Stromal cell of bone marrow (primary cell): ENCODE measurements at regions not wholly inside any gene's neighbourhood (a gene's known extent, or its start where the extent isn't known, plus 50 kb on each side); places are given as distances from the start of the nearest gene placed in this dataset.

Experiments
- DNase-seq: peaks from one replicate; pipeline ENCODE4 v3.0.0-alpha.2; 2012; ENCODE audit warnings: low read depth

GRCh38 chr4:152112190-152112589 is 351.4 kb upstream of the GATB start:
- DNase-seq: no peak

DNA sequence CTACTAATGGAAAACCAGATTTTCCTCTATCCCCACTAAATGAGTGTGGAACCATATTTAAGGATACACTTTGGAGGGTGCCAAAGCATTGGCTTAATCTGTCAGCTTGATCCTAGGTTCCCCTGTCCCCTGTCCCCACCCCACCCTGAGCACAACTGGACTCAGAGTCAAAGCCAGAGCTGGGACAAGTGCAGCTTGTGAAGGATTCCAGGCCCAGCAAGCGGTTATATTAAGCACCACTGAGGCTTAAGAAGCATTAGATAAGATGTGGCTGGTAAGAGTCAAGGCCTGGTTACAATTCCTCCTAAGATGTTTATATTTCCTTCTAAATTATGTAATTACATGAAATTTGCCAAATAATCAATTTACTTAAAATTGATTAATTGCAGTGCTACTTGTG is 350.0 kb upstream of the GATB start:
- no peak for DNase-seq

DNA sequence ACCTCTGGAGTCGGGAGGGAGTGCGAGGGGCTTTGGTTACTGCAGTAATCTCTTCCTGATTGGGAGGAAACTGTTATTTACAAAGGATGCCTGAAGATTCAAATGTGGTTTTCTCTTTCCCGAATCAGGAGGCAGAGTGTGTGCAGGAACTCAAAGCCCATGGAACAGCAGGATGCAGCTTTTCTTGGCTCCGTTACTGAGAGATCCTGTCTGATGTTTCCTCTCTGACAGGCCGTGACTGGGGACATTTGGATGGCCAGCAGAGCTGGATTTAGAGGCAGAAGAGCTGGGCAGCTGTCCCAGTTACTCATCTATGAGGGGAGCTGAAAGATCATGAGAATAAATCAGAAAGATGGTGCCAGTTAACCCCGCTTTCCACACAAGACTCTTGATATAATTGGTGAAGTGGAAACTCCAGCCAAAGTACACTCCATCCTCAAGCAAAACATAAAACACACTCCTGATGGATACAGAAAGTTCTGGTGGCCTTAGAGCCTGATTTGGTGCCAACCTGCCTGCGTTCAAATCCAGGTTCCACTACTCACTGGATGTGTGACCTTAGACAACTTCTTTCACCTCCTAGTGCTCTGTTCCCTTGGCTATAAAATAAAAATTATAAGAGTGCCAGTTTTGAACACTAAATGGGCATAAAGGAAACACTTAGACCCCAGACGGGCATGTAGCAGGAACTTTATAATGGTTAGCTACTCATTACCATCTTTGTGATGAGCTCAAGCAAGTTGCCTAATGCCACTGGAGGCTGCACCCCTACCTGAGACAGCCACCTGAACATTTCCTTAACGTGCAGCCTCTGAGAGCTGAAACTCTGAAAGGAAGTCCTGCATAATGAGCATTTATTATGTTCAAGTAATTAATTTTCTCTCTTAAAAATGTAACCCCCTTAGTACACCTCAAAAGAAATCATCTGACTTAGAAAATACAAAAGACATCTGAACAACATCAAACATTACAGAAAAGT is 349.0 kb upstream of the GATB start:
- DNase-seq: peak; percentile 61

DNA sequence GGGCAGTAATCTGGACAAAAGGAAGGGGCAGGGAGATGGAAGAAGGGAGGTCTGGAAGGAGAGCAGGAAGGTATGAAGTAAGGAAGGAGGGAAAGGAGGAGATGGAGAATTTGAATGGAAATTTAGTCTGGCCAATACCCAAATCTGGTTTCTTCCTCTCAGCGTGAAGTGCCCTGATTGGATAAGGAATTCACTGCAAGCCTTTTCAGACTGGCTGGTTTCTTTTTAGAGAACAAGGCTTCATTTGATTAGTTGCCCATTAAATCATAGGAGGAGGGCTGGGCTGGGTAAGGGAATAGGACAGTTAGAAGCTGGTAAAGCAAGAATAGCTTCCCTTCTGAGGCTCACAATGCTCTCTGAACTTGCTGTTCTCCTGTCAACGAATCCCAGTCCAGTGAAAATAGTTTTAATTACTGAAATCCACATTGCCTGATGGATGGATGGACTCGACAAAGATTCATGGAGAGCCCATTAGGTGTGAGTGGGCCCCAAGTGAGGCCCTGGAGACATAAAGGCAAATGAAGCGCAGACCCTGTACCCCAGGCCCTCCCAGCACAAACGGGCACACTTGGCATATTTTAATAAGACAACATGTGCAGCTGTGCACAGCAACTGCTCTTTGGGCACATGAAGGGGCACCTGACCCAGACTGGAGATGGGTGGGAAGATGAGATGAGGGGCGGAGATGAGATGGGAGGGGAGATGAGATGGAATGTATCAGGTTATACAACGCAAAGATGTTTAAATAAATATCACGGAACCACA is 347.1 kb upstream of the GATB start:
- DNase-seq: no peak

DNA sequence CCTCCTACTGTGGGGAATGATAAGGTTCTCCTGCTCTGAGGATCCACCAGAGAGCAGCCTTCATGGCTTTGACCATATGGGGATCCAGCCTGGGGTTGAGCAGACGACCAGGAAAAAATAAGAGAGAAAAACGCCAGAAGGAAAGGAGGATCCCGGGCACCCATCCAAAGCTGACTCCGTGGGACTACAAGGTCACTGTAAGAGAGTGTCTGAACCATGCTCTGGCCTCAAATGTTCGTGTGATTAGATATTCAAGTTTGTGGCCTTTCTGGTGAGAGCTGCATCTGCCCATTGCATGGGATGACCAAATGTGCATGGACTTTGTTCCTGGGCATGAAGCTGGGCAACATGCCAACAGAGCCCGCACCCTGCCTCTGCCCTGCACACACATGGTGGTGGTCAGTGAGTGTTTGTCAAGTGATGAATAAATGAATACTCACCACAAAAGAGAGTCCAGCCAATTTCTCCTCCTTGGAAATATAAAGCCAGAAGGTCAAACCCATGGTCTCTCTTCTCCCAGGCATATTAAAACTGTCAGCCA is 346.0 kb upstream of the GATB start:
- no peak for DNase-seq

DNA sequence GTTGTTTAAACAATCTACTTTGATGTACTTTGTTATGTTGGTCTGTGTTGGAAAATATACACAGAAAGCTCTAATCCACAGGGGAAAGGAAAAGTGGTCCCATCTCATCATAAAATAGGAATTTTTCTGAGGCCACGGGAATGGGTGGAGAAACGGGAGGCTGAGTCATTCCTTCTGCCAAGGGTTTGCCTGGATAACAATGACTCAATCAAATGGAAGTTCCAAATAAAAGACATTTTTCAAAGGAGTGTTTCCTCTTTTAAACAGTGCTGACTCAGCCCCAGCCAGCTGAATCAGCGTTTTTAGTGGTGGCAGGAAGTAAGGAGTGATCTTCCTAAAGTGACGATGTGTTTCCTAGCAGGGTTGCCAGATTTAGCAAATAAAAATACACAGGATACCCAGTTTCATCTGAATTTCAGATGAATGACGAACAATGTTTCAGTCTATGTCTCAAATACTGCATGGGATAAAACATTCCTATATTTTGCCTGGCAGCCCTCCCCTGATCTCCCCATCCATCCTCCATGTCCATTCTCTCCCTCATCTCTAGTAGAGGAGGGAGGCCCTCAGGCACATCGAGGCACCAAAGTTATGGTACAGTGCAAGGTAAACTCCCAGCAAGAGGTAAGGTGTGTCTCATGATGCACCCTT is 345.4 kb upstream of the GATB start:
- peak; percentile 99 for DNase-seq

DNA sequence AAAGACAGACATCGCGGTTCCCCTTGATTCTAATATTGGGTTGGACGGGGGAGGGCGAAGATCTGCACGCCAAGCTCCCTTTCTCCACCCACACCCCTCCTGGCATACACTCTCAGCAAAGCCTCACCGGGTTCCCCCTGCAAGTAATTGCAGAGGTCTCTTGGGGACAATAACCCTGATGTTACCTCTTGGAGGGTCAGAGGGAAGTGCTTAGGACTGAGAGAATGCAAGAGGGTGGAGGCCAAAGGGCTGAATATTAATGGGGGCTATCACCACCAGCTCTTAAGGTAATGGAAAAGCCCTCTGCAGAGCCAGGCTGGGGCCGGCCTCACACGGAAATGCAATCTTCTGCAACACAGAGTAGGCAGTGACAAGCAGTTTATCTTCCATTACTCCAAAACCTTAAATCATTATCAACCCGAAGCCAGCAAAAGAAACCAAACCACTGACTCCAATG is 344.1 kb upstream of the GATB start:
- DNase-seq: no peak

DNA sequence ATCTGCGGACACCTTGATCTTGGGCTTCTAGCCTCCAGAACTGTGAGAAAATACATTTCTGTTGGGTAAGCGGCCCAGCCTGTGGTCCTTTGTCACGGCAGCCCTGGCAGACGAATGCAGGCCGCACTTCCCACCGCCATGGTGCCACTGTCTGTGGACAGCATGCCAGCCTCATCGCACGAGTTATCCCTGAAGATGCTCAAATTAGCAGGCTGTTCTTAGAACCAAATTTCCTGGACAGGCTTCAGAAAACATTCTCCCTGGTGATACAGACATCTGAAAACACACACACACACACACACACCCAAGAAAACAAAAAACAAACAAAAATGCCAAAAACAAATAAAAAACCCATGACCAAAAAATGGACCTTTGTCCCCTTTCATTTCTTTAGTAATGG is 343.5 kb upstream of the GATB start:
- DNase-seq: no peak

DNA sequence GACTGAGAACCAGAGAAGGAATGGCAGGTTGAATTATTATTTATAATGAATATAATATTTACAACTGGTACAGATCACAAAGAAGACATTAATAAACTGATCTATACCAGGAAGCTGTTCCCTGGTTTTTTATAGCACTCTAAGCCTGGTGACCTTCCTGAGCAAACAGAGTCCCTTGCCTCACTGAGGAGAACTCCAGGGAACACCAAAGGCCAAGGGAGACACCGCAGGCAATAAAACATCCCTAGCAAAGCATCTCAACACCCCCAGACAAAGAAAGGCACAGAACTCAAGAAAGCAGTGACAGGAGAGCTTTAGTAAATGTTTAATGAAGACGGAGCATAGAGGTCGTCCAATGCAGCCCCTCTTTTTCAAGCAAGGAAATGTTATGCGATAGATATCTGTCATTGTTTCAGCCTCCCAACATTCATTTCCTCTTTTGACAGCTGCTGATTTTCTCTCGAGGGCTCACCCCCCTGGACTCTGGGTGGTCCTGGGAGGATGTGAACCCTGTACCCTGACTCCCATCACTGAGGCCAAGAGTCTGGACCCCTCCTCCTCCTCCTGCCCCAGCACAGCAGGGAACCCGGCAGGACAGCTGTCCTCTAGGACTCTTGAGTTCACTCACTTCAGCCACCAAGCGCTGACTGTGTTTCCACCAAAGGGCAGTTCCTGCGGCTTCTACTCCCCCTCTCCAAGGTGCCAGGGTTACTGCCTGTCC is 342.5 kb upstream of the GATB start:
- no peak for DNase-seq

GRCh38 chr4:152102436-152103000 is 341.7 kb upstream of the GATB start:
- DNase-seq: no peak

- no peak for DNase-seq
Observed at GRCh38 chr4:152101556-152102435, 341.0 kb upstream of the GATB start.

DNA sequence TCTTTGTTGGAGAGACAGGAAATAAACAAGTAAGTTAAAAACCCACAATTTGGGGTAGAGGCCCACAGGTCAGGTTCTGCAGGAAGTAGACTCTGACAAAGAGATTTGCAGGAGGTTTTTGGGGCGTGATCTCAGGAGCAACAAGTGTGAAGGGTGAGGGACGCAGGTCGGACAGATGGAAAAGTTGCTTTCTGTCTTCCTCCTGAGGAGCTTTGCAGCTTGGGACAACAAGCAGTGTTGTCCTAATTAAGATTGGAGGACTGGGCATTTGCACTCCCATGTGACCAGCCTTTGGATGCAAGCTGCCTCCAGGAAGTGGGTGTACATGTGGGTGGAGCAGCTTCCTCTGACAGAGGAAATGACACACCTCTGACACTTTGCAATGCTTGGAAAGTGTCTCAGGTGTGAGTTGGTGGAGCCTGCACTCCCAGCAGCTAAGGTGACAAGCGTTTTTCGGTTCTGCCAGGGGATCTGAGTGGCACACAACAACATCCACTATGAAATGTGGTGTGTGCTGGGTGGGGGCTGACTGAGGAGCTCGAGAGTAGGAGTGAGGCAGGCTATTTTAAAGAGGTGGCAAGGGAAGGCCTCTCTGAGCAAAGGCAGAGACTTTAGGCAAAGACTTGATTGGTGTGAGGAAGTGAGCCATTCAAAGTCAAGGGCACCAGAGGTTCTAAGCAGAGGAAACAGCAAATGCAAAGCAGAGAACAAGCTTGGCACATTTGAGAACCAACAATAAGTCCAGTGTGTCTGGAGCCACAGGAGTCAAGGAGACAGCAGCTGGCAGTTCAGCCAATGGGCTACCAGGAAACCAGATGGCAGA is 339.8 kb upstream of the GATB start:
- no peak for DNase-seq

- DNase-seq: no peak
Observed at GRCh38 chr4:152099981-152100378, 339.2 kb upstream of the GATB start.

DNA sequence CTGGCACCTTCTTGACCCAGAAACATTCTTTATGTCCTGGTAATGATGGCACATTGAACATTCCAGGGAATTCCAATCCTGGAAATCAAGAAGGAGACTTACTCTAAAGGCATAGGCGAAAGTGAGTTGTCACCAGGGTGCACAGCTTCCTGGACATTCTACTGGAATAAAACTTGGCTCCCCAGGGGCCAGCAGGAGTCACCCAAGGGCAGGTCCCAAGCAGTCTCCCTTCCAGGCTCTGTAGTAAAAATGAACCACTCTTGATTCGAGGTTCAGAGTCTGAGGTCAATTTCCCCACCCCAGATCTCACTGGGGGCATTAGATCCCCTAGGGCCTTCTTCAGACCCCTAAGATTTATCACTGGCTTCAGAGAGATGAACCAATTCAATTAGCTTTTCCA is 338.7 kb upstream of the GATB start:
- no peak for DNase-seq

- DNase-seq: no peak
Observed at GRCh38 chr4:152099061-152099425, 338.2 kb upstream of the GATB start.

- DNase-seq: no peak
Observed at GRCh38 chr4:152098365-152099060, 337.7 kb upstream of the GATB start.

- no peak for DNase-seq
Observed at GRCh38 chr4:152097371-152097770, 336.6 kb upstream of the GATB start.

DNA sequence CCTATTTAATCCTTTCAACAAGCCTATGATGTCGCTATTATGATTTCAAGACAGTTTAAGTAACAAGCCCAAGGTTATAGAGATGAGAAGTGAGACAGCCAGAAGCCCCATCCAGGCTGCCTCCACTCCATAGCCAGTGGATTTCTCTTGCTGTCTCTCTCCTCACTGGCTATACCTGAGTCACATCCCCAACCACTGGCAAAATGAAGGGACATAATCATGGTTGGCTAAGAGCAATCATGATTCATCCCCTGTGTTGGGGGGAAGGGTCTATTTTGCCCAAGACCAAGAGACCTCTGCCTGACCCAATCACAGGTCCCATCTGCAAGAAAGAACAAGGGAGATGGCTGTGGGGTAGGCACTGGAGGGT is 334.9 kb upstream of the GATB start:
- no peak for DNase-seq
